ENCODE measurements at regions not wholly inside any gene's neighbourhood (a gene's known extent, or its start where the extent isn't known, plus 50 kb on each side); places are given as distances from the start of the nearest gene placed in this dataset.
"Not testable (repeated sequence)": the region's sequence is repeated elsewhere in the genome, so short reads cannot be mapped to it uniquely, and the experiment has no call there.

DNA sequence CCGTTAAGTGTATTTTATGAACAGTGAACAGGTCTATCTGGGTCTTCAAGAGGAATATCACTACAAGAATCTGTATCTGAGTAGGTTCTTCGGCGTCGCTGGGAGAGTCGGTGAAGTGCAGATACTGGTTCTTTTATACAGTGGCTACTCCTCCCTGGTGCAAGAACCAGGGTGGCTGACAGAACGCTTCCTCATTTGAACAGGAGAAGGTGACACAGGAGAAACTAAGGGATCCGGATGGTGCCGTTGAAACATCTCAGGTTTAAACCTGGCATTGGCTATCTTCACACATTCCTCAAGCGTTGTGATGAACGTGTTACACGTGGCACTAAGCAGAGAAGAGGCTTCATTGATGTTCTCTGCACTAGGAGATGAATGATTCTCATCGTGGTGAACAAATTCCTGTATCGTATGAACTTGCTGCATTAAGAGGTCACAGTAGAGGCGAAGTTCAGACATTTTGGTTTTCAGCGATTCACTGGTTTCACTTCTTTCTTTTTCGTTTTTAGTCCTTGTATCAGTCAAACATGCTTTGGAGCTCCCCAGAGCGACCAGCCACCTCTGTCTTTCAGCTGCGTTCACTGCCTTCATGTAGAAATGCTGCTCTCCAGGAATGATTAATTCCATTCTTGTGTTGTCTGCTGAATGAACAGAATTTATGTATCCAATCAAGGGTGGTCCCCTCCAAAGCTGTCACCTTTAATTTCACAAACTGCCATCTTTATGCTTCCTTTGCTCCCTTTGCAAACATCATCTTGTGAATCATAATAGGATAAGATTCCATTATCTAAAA is 54.6 kb upstream of the CEACAM21 start:
- H3K9me1 ChIP-seq (ENCODE audit: insufficient read depth, low read length); H3K27ac ChIP-seq (ENCODE audit: insufficient read depth, low read length); CTCF ChIA-PET; H3K36me3 ChIP-seq (ENCODE audit: control insufficient read depth, insufficient read depth, low read length); H4K5ac ChIP-seq (ENCODE audit: low read depth, low read length); H2BK20ac ChIP-seq (ENCODE audit: low read depth, low read length); H3K56ac ChIP-seq (ENCODE audit: extremely low read depth, insufficient read depth, low read length); H2BK15ac ChIP-seq (ENCODE audit: low read depth, low read length); H3K9me3 ChIP-seq (ENCODE audit: control insufficient read depth, insufficient read depth, low read length); H3K4me2 ChIP-seq (ENCODE audit: low read depth, low read length); H3K23ac ChIP-seq (ENCODE audit: low read depth, low read length); H4K20me1 ChIP-seq (ENCODE audit: insufficient read depth, low read length); ATAC-seq (ENCODE audit: low read depth); intact Hi-C loops (cut with micrococcal nuclease); BruUV-seq (replicated peaks); H3K4ac ChIP-seq (ENCODE audit: low read depth, low read length); DNase-seq; H3K14ac ChIP-seq (replicated peaks; ENCODE audit: low read depth, low read length); dilution Hi-C loops (cut with HindIII; ENCODE audit: low sequenced_read_pairs, unreplicated experiment); H3K4me1 ChIP-seq (ENCODE audit: control insufficient read depth, insufficient read depth, low read length); H3K79me1 ChIP-seq (ENCODE audit: low read depth in 1 of 2, low read length in 2 of 2); H2AK5ac ChIP-seq (ENCODE audit: low read depth, low read length); H2AFZ ChIP-seq (replicated peaks; ENCODE audit: low read length, poor library complexity); in situ Hi-C loops (cut with MboI; ENCODE audit: low sequenced_read_pairs); H2BK5ac ChIP-seq (ENCODE audit: low read depth, low read length, poor library complexity, severe bottlenecking); H2AK9ac ChIP-seq (replicated peaks; ENCODE audit: low read depth, low read length, poor library complexity); H4K91ac ChIP-seq (ENCODE audit: insufficient read depth, low read depth, low read length); H3K4me3 ChIP-seq (ENCODE audit: insufficient read depth, low read depth, low read length); H3K9ac ChIP-seq (ENCODE audit: low read depth, low read length); H2BK120ac ChIP-seq (ENCODE audit: low read depth, low read length); POLR2A ChIA-PET (ENCODE audit: unreplicated experiment); H3K18ac ChIP-seq (ENCODE audit: low read depth, low read length); H4K8ac ChIP-seq (ENCODE audit: low read depth in 2 of 2, low read length in 2 of 2): not testable (repeated sequence)
- peaks cover 22% of the 10 kb centered on the region for H3K27me3 ChIP-seq (ENCODE audit: control insufficient read depth, insufficient read depth, low read length)
- WGBS, 2 experiments (ENCODE audit: extremely low coverage in 2 of 2, insufficient read length in 1 of 2) = 23% methylated on average over 3 of the region's 18 CpGs; no CpG with 5 or more reads in 1 of the 2 experiments
